ENCODE measurements at regions not wholly inside any gene's neighbourhood (a gene's known extent, or its start where the extent isn't known, plus 50 kb on each side); places are given as distances from the start of the nearest gene placed in this dataset.

DNA sequence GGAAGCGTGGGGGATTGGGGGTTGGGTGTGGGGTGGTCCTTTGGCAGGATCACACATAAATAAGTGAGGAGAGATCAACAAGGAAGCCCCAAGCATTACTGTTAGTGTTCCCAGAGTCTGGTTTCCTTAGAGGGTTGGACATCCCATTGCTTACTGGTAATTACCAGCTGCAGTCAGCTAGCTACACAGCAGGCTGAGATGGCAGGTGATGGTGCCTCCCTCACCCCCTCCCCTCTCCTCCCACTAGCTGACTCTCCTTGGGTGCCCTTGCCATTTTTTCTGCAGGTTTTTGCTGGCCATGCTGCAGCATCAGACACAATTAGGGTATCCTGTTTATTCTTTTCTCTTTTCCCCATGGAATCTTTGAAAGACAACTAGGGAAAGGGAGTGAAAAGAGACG, 107.5 kb upstream of the TLR4 start:
- 0 out of 2 replicates have a peak overlapping the region, but pooled peaks have one; percentile 6 for H2AFZ ChIP-seq
- ATAC-seq = peak; percentile 67

More for the DNA sequence above, 107.5 kb upstream of the TLR4 start:
- peaks cover 4% of the 10 kb centered on the region; the same call in 1 of the 2 replicates for H3K9me2 ChIP-seq (ENCODE audit: insufficient read depth)
- Mint-ChIP-seq H3K36me3 (ENCODE audit: low read depth) (no peaks in the 10 kb centered on the region), H3K4me1 (peaks cover 14% of the 10 kb centered on the region), H3K27ac (no peak overlapping the region), H3K27me3 (ENCODE audit: insufficient read depth, low read depth, poor library complexity) (peaks cover 7% of the 10 kb centered on the region), H3K9me3 (peaks cover 3% of the 10 kb centered on the region; the same call in 2 of the 3 replicates), H3K4me3 (no peak overlapping the region)
- H4K20me1 ChIP-seq (replicated peaks; ENCODE audit: insufficient read depth) = no peaks in the 10 kb centered on the region
- H3K4me1 ChIP-seq (ENCODE audit: insufficient read depth) = peaks cover 17% of the 10 kb centered on the region; the same call in 1 of the 2 replicates
- H3F3A ChIP-seq (replicated peaks; ENCODE audit: low read depth) = no peaks in the 10 kb centered on the region
- no peak overlapping the region for H3K4me3 ChIP-seq
- peak overlapping the region; percentile 46 for H3K4me2 ChIP-seq
- no peaks in the 10 kb centered on the region; the same call in 1 of the 2 replicates for H3K36me3 ChIP-seq (ENCODE audit: insufficient read depth)
- TF ChIP-seq EZH2phosphoT487 (IDR thresholded peaks at IDR 0.05; ENCODE audit: unreplicated experiment) (no peak), JUNB (IDR thresholded peaks at IDR 0.05; ENCODE audit: unreplicated experiment) (no peak), EZH2 (IDR thresholded peaks at IDR 0.05; ENCODE audit: low read depth, unreplicated experiment) (no peak), ZNF462 (CRISPR knock-in tag; IDR thresholded peaks at IDR 0.05) (no peak), ZNF114 (CRISPR knock-in tag; IDR thresholded peaks at IDR 0.05) (no peak), POLR2AphosphoS5 (IDR thresholded peaks at IDR 0.05; ENCODE audit: low read depth) (no peak)
- no peaks in the 10 kb centered on the region for H3K27me3 ChIP-seq (ENCODE audit: insufficient read depth)
- H3K27ac ChIP-seq (ENCODE audit: low read depth) = no peak overlapping the region
- no peaks in the 10 kb centered on the region for H3K79me2 ChIP-seq (replicated peaks; ENCODE audit: insufficient read depth)
- DNase-seq (ENCODE audit: low spot score) = no peak
